ENCODE measurements at regions not wholly inside any gene's neighbourhood (a gene's known extent, or its start where the extent isn't known, plus 50 kb on each side); places are given as distances from the start of the nearest gene placed in this dataset.
A peak's percentile ranks its signal among the peaks of the same experiment; 100 is the strongest.

DNA sequence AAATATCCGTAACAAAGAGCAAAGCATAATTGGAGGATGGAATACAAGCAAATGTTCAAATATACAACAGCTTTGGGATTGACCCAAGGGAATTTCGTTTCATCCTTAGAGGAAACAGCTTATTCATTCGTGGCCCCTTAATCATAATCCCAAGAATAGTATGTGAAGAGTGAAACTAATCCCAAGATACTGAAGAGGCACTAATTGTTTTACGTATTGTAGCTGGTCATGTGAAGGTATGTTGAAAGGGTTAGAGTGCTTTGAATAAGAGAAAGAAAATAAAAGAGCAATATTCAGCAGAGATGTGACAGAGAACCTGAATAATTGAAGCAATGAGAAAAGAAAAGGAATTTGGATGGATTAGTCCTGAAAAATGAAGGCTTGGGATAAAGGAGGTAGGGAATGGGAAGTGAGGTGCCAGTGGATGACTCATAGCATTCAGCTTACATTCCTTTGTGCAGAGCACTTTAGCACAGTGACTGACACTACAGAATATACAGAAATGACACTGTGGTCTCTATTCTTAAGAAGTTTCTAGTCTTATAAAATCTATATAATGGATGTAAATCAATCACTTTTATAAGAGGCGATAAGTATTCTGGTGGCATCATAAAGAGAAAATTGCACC lies 221.9 kb downstream of the TLR4 start:
- no peak overlapping the region for H3K27ac Mint-ChIP-seq
- Histone ChIP-seq H3K27ac (ENCODE audit: low read depth, low read length) (no peak overlapping the region), H3K4me1 (ENCODE audit: control insufficient read depth in 2 of 2, insufficient read depth in 2 of 2, low read length in 2 of 2) (no peaks in the 10 kb centered on the region), H3K27me3 (ENCODE audit: control insufficient read depth in 2 of 2, insufficient read depth in 2 of 2, low read length in 2 of 2) (no peaks in the 10 kb centered on the region), H3K9me3 (ENCODE audit: control insufficient read depth in 2 of 3, low read length in 3 of 3) (no peaks in the 10 kb centered on the region), H3K4me3 (ENCODE audit: low read length) (no peak overlapping the region), H3K36me3 (ENCODE audit: control insufficient read depth in 2 of 3, insufficient read depth in 3 of 3, low read length in 3 of 3) (no peaks in the 10 kb centered on the region)
- peaks cover 0 to 5% (median 0%) of the 10 kb centered on the region in 11 donors for H3K9me3 Mint-ChIP-seq
- intact Hi-C loops (cut with micrococcal nuclease): no loop called here
- ChIA-PET POLR2A (no interaction called here), CTCF (no interaction called here)
- no peak overlapping the region for H3K4me3 Mint-ChIP-seq
- no peak for DNase-seq
- H3K27me3 Mint-ChIP-seq: peaks cover 0 to 19% (median 6%) of the 10 kb centered on the region in 5 donors
- H3K4me1 Mint-ChIP-seq: no peaks in the 10 kb centered on the region
- no peak for ATAC-seq
- H3K36me3 Mint-ChIP-seq: no peaks in the 10 kb centered on the region

DNA sequence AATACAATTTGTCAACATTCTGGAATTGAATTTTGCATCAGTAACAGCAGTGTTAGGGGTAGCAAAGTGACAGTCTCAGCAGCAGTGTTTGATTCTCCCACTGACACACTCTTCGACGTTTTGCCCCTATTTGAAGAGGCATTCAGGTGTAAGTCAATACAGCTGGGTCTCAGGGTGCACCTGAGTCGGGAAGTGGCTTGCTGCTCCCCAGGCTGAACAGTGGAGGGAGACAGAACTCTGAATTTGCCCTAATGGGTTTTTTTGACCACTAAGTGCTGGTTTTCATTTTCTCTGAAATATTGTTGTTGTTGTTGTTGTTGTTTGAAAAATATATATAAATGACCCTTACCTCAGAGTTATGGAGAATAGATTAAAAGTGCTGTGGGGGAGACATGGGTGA lies 223.2 kb downstream of the TLR4 start:
- Histone ChIP-seq H3K27me3 (ENCODE audit: control insufficient read depth in 2 of 2, insufficient read depth in 2 of 2, low read length in 2 of 2) (no peaks in the 10 kb centered on the region), H3K9me3 (ENCODE audit: control insufficient read depth in 2 of 3, low read length in 3 of 3) (no peaks in the 10 kb centered on the region), H3K27ac (ENCODE audit: low read depth, low read length) (no peak overlapping the region), H3K4me1 (ENCODE audit: control insufficient read depth in 2 of 2, insufficient read depth in 2 of 2, low read length in 2 of 2) (no peaks in the 10 kb centered on the region), H3K36me3 (ENCODE audit: control insufficient read depth in 2 of 3, insufficient read depth in 3 of 3, low read length in 3 of 3) (no peaks in the 10 kb centered on the region), H3K4me3 (ENCODE audit: low read length) (no peak overlapping the region)
- ChIA-PET POLR2A (no interaction called here), CTCF (no interaction called here)
- H3K4me3 Mint-ChIP-seq: no peak overlapping the region
- intact Hi-C loops (cut with micrococcal nuclease): no loop called here
- no peaks in the 10 kb centered on the region for H3K4me1 Mint-ChIP-seq
- no peaks in the 10 kb centered on the region for H3K36me3 Mint-ChIP-seq
- no peak for ATAC-seq
- no peak for DNase-seq
- peaks cover 0 to 22% (median 4%) of the 10 kb centered on the region in 5 donors for H3K27me3 Mint-ChIP-seq
- H3K27ac Mint-ChIP-seq: no peak overlapping the region
- H3K9me3 Mint-ChIP-seq: peaks cover 0 to 5% (median 0%) of the 10 kb centered on the region in 11 donors

DNA sequence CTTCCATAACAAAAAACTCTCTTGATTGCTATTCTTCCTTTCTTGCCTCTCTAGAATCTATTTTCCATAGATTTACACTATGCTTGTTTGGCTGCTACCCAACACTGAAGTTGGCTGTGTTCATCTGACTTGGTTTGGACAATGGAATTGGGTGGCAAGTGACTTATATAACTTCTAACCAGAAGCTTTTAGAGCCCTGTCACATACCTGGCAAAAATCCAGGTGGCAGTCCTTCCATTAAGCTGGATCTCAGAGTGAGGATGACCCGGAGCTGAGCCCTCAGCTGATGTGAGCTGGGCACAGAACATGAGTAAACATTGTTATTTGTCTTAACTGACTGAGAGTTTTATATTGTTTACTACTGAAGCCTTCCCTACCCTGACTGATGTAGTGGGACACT lies 225.7 kb downstream of the TLR4 start:
- intact Hi-C loops (cut with micrococcal nuclease): no loop called here

DNA sequence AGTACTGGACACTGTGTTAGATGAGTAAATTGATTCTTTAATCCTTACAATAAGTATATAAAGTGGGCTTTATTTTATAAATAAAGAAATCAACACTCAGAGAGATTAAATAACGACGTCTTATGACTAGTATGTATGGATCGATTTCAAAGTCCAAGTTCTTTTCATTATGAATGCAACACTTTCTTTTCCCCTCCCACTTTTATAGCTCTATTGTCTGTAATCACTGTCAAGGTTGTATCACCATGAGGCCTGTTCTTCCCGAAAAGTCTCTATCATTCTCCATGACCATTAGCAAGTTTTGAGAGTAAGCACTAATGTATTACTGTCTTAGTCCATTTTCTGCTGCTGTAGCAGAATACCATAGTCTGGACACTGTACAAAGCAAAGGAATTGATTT lies 228.4 kb downstream of the TLR4 start:
- POLR2A ChIA-PET: no interaction called here
- no peak for DNase-seq
- Histone ChIP-seq H3K27me3 (ENCODE audit: control insufficient read depth in 2 of 2, insufficient read depth in 2 of 2, low read length in 2 of 2) (no peaks in the 10 kb centered on the region), H3K27ac (ENCODE audit: low read depth, low read length) (no peak overlapping the region), H3K9me3 (ENCODE audit: control insufficient read depth in 2 of 3, low read length in 3 of 3) (no peaks in the 10 kb centered on the region), H3K4me3 (ENCODE audit: low read length) (no peak overlapping the region), H3K4me1 (ENCODE audit: control insufficient read depth in 2 of 2, insufficient read depth in 2 of 2, low read length in 2 of 2) (no peaks in the 10 kb centered on the region), H3K36me3 (ENCODE audit: control insufficient read depth in 2 of 3, insufficient read depth in 3 of 3, low read length in 3 of 3) (no peaks in the 10 kb centered on the region)
- CTCF ChIA-PET: no interaction called here
- Mint-ChIP-seq H3K27me3 (peaks cover 0 to 14% (median 0%) of the 10 kb centered on the region in 5 donors), H3K27ac (no peak overlapping the region), H3K9me3 (peaks cover 0 to 5% (median 0%) of the 10 kb centered on the region in 11 donors), H3K36me3 (no peaks in the 10 kb centered on the region), H3K4me1 (no peaks in the 10 kb centered on the region), H3K4me3 (no peak overlapping the region)
- ATAC-seq: no peak
- intact Hi-C loops (cut with micrococcal nuclease): no loop called here

More for the DNA sequence above, 225.7 kb downstream of the TLR4 start:
- Histone ChIP-seq H3K9me3 (ENCODE audit: control insufficient read depth in 2 of 3, low read length in 3 of 3) (no peaks in the 10 kb centered on the region), H3K27ac (ENCODE audit: low read depth, low read length) (no peak overlapping the region), H3K4me3 (ENCODE audit: low read length) (no peak overlapping the region), H3K27me3 (ENCODE audit: control insufficient read depth in 2 of 2, insufficient read depth in 2 of 2, low read length in 2 of 2) (no peaks in the 10 kb centered on the region), H3K4me1 (ENCODE audit: control insufficient read depth in 2 of 2, insufficient read depth in 2 of 2, low read length in 2 of 2) (no peaks in the 10 kb centered on the region), H3K36me3 (ENCODE audit: control insufficient read depth in 2 of 3, insufficient read depth in 3 of 3, low read length in 3 of 3) (no peaks in the 10 kb centered on the region)
- H3K27ac Mint-ChIP-seq: no peak overlapping the region
- no peaks in the 10 kb centered on the region for H3K4me1 Mint-ChIP-seq
- DNase-seq: no peak
- CTCF ChIA-PET: interaction anchor here (0.6 kb wide), 1 partner anchor 1353 kb away, joined by 3 read pairs; no protein-coding TSS in a partner anchor
- H3K4me3 Mint-ChIP-seq: no peak overlapping the region
- peaks cover 0 to 5% (median 0%) of the 10 kb centered on the region in 11 donors for H3K9me3 Mint-ChIP-seq
- no peaks in the 10 kb centered on the region for H3K36me3 Mint-ChIP-seq
- POLR2A ChIA-PET: no interaction called here
- H3K27me3 Mint-ChIP-seq: peaks cover 0 to 25% (median 6%) of the 10 kb centered on the region in 5 donors
- ATAC-seq: no peak

DNA sequence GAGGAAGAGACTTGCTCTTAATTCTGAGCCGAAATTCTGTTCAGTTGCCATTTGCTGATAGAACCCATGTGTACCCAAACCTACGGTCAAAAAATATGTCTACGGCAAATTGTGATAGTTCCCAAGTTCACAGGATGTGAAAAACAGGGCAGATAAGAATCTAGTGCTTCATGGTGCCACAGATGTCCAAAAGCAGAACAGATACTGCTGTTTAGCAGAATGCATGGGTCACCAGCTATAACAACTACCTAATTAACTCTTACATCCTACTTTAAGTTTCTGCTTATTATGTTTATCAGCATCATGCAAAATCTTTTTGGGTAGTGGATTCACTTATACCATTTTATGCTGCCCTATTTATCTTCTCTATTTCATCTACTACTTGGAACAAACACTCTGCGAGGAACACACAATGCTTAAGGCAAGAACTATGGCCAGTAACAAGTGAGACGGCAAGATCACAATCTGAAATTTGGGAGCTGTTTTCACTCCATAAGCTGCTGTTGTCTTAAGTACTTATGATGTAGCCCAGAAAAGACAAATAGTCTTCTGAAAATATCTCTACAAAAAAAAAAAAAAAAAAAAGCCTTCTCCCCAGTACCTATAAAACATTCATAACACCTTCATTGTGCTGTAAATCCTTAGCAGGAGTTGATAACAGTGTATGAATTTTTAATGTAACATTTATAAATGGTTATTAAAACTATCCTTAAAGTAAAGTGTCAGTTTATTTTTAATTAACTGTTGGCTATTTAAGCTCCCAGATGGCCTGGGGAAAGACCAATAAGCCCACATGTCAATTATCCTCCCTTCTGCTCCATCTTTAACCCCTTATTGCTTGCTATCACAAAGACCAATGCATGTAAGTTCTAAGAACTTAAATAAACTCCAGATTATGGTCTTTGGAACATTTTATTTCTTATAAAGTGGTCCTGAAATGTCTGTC lies 232.3 kb downstream of the TLR4 start:
- no peak overlapping the region for H3K27ac Mint-ChIP-seq
- no peak overlapping the region for H3K4me3 Mint-ChIP-seq
- no peaks in the 10 kb centered on the region for H3K4me1 ChIP-seq (ENCODE audit: control insufficient read depth in 2 of 2, insufficient read depth in 2 of 2, low read length in 2 of 2)
- intact Hi-C loops (cut with micrococcal nuclease): no loop called here
- DNase-seq (no peak), ATAC-seq (peak; percentile 22)
- H3K27me3 Mint-ChIP-seq: peaks cover 0 to 18% (median 0%) of the 10 kb centered on the region in 5 donors
- ChIA-PET CTCF (no interaction called here), POLR2A (no interaction called here)
- peaks cover 0 to 4% (median 0%) of the 10 kb centered on the region in 5 donors for H3K36me3 Mint-ChIP-seq
- no peaks in the 10 kb centered on the region for H3K9me3 ChIP-seq (ENCODE audit: control insufficient read depth in 2 of 3, low read length in 3 of 3)
- no peaks in the 10 kb centered on the region for H3K36me3 ChIP-seq (ENCODE audit: control insufficient read depth in 2 of 3, insufficient read depth in 3 of 3, low read length in 3 of 3)
- peaks cover 0 to 10% (median 0%) of the 10 kb centered on the region in 11 donors for H3K9me3 Mint-ChIP-seq
- H3K27ac ChIP-seq (ENCODE audit: low read depth, low read length): no peak overlapping the region
- H3K4me1 Mint-ChIP-seq: no peaks in the 10 kb centered on the region
- H3K27me3 ChIP-seq (ENCODE audit: control insufficient read depth in 2 of 2, insufficient read depth in 2 of 2, low read length in 2 of 2): no peaks in the 10 kb centered on the region
- no peak overlapping the region for H3K4me3 ChIP-seq (ENCODE audit: low read length)

DNA sequence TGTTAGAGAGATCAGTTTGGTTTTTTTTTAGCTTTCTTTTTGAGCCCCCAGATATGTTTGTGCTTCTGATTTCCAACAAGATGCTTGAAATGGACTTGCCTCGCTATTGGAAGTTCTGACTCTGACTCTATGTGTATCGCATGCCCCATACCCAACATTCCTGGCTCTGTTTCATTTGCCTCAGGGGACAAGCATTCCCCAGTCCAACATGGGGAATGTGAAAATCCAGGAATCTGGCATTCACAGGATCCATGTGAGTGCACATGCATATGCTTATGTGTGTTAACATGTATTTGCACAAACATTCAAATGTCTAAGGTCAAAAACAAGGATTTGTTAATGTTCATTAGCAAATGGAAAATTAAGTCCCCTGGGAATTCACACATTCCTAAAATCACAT lies 233.9 kb downstream of the TLR4 start:
- no peak for ATAC-seq
- DNase-seq: no peak
- intact Hi-C loops (cut with micrococcal nuclease): no loop called here
- no peak overlapping the region for H3K27ac ChIP-seq (ENCODE audit: low read depth, low read length)
- no peaks in the 10 kb centered on the region for H3K9me3 ChIP-seq (ENCODE audit: control insufficient read depth in 2 of 3, low read length in 3 of 3)
- H3K4me3 Mint-ChIP-seq: no peak overlapping the region
- H3K27me3 Mint-ChIP-seq: peaks cover 0 to 15% (median 0%) of the 10 kb centered on the region in 5 donors
- no peaks in the 10 kb centered on the region for H3K4me1 ChIP-seq (ENCODE audit: control insufficient read depth in 2 of 2, insufficient read depth in 2 of 2, low read length in 2 of 2)
- no peaks in the 10 kb centered on the region for H3K27me3 ChIP-seq (ENCODE audit: control insufficient read depth in 2 of 2, insufficient read depth in 2 of 2, low read length in 2 of 2)
- no peak overlapping the region for H3K4me3 ChIP-seq (ENCODE audit: low read length)
- no peaks in the 10 kb centered on the region for H3K4me1 Mint-ChIP-seq
- H3K9me3 Mint-ChIP-seq: peaks cover 0 to 10% (median 0%) of the 10 kb centered on the region in 11 donors
- H3K36me3 ChIP-seq (ENCODE audit: control insufficient read depth in 2 of 3, insufficient read depth in 3 of 3, low read length in 3 of 3): no peaks in the 10 kb centered on the region
- H3K36me3 Mint-ChIP-seq: peaks cover 0 to 4% (median 0%) of the 10 kb centered on the region in 5 donors
- CTCF ChIA-PET: no interaction called here
- POLR2A ChIA-PET: no interaction called here
- H3K27ac Mint-ChIP-seq: no peak overlapping the region

Data from naive thymus-derived CD4-positive, alpha-beta T cell (primary cell).